ENCODE measurements at regions not wholly inside any gene's neighbourhood (a gene's known extent, or its start where the extent isn't known, plus 50 kb on each side); places are given as distances from the start of the nearest gene placed in this dataset.
"Not testable (repeated sequence)": the region's sequence is repeated elsewhere in the genome, so short reads cannot be mapped to it uniquely, and the experiment has no call there.

DNA sequence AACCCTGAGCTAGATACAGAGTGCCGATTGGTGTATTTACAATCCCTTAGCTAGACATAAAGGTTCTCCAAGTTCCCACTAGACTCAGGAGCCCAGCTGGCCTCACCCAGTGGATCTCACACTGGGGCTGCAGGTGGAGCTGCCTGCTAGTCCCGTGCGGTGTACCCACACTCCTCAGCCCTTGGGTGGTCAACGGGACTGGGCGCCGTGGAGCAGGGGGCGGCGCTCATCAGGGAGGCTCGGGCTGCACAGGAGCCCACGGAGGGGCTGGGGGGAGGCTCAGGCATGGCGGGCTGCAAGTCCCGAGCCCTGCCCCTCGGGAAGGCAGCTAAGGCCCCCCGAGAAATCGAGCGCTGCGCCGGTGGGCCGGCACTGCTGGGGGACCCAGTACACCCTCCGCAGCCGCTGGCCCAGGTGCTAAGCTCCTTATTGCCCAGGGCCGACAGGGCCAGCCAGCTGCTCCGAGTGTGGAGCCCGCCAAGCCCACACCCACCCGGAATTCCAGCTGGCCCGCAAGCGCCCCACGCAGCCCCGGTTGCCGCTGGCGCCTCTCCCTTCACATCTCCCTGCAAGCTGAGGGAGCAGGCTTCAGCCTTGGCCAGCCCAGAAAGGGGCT, 1717.4 kb downstream of the SLITRK1 start:
- TF ChIP-seq MYC, POLR2A (IDR thresholded peaks at IDR 0.05; ENCODE audit: low read depth, low read length): not testable (repeated sequence)
- TF ChIP-seq, protein P1, sequence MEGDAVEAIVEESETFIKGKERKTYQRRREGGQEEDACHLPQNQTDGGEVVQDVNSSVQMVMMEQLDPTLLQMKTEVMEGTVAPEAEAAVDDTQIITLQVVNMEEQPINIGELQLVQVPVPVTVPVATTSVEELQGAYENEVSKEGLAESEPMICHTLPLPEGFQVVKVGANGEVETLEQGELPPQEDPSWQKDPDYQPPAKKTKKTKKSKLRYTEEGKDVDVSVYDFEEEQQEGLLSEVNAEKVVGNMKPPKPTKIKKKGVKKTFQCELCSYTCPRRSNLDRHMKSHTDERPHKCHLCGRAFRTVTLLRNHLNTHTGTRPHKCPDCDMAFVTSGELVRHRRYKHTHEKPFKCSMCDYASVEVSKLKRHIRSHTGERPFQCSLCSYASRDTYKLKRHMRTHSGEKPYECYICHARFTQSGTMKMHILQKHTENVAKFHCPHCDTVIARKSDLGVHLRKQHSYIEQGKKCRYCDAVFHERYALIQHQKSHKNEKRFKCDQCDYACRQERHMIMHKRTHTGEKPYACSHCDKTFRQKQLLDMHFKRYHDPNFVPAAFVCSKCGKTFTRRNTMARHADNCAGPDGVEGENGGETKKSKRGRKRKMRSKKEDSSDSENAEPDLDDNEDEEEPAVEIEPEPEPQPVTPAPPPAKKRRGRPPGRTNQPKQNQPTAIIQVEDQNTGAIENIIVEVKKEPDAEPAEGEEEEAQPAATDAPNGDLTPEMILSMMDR (IDR thresholded peaks at IDR 0.05; ENCODE audit: extremely low read depth in 1 of 2, insufficient read depth in 1 of 2, low read depth in 1 of 2, low read length in 2 of 2), result not testable (repeated sequence)

All from endothelial cell of umbilical vein (primary cell).